SU-DHL-6 (cell line): ENCODE measurements at regions not wholly inside any gene's neighbourhood (a gene's known extent, or its start where the extent isn't known, plus 50 kb on each side); places are given as distances from the start of the nearest gene placed in this dataset.

Experiments
- H2AFZ ChIP-seq: fragments of 200-600 bp; sonication (generic); 2 replicates; pipeline ENCODE4 v1.6.1; 2014; ENCODE audit warnings: low read depth, mild to moderate bottlenecking, moderate library complexity, mixed read lengths, antibody characterized with exemption, low read length; ENCODE audit not compliant: severe bottlenecking
- H3F3A ChIP-seq: fragments of 200-600 bp; shearing (Covaris generic); 2 replicates; pipeline ENCODE4 v1.6.0; 2016; ENCODE audit warnings: antibody characterized with exemption, mild to moderate bottlenecking; ENCODE audit not compliant: insufficient read depth
- H3K27ac ChIP-seq: fragments of 200-600 bp; sonication (generic); 2 replicates; pipeline ENCODE4 v1.5.1; 2016; ENCODE audit warnings: low read depth, mild to moderate bottlenecking, low read length, moderate library complexity, mixed read lengths
- H3K27me3 ChIP-seq: fragments of 200-600 bp; sonication (generic), shearing (Covaris generic); 2 replicates; pipeline ENCODE4 v1.6.0; 2014; ENCODE audit warnings: mild to moderate bottlenecking, low read length
- H3K36me3 ChIP-seq: fragments of 200-600 bp; sonication (generic); 2 replicates; pipeline ENCODE4 v1.6.1; 2014; ENCODE audit warnings: mild to moderate bottlenecking, low read length, mixed read lengths
- H3K4me2 ChIP-seq: fragments of 300-600, 200-600 bp; shearing (Covaris generic), sonication (generic); 2 replicates; pipeline ENCODE4 v1.6.0; 2014; ENCODE audit warnings: low read length, low read depth, mild to moderate bottlenecking; ENCODE audit not compliant: poor library complexity, severe bottlenecking
- H3K4me3 ChIP-seq: fragments of 200-600 bp; sonication (generic); 2 replicates; pipeline ENCODE4 v1.5.1; 2014; ENCODE audit warnings: antibody characterized with exemption, low read length, mild to moderate bottlenecking, mixed read lengths; ENCODE audit not compliant: insufficient read depth, poor library complexity, severe bottlenecking
- H3K79me2 ChIP-seq: fragments of 200-600 bp; sonication (generic); 2 replicates; pipeline ENCODE4 v1.6.1; 2014; ENCODE audit warnings: mild to moderate bottlenecking, low read length, moderate library complexity; ENCODE audit not compliant: insufficient read depth
- H3K9ac ChIP-seq: fragments of 200-600 bp; sonication (generic); 2 replicates; pipeline ENCODE4 v1.7.0; 2014; ENCODE audit warnings: mild to moderate bottlenecking, low read length
- H3K9me2 ChIP-seq: fragments of 200-600 bp; sonication (generic); replicated peaks from 2 replicates; pipeline ENCODE4 v1.6.1; 2014; ENCODE audit warnings: low read length; ENCODE audit not compliant: insufficient read depth
- H3K9me3 ChIP-seq: fragments of 200-600 bp; sonication (generic); 2 replicates; pipeline ENCODE4 v1.6.1; 2014; ENCODE audit warnings: low read length, mixed read lengths; ENCODE audit not compliant: insufficient read depth
- H4K20me1 ChIP-seq: fragments of 200-600 bp; sonication (generic); 2 replicates; pipeline ENCODE4 v1.6.1; 2014; ENCODE audit warnings: low read depth, mild to moderate bottlenecking, antibody characterized with exemption, low read length, moderate library complexity, mixed read lengths
- EZH2phosphoT487 ChIP-seq: fragments of 200-600 bp; sonication (generic), shearing (Covaris generic); conservative IDR thresholded peaks from 2 replicates; pipeline ENCODE4 v1.6.1; 2018; ENCODE audit warnings: mild to moderate bottlenecking, antibody characterized with exemption, low read length, moderate library complexity, mixed read lengths
- TF ChIP-seq, protein P1 (sequence below): fragments of 200-600 bp; sonication (generic); IDR thresholded peaks from one replicate; pipeline ENCODE4 v1.5.1; 2017; ENCODE audit warnings: antibody characterized with exemption, mild to moderate bottlenecking, low read length, moderate library complexity; ENCODE audit not compliant: insufficient read depth, poor library complexity, severe bottlenecking

DNA sequence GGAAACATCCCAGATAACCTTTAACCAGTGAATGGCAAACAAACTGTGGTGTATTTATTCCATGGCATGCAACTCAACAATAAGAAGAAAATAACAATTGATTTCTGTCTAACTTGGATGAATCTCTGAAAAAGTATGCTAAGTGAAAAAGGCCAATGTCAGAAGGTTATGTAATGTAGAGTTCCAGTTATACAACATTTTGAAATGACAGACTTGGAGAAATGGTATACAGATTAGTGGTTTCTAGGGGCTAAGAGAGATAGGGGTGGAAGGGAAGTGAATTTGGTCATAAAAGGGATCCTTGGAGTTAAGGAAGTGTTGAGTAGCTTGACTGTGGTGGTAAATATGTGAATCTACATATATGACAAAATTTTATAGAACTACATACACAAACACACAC, 269.4 kb upstream of the SUCLG2 start:
- H3F3A ChIP-seq = no peaks in the 10 kb centered on the region
- no peak overlapping the region for H3K9ac ChIP-seq
- no peak overlapping the region for H2AFZ ChIP-seq
- no peaks in the 10 kb centered on the region for H3K79me2 ChIP-seq
- no peak overlapping the region for H3K4me2 ChIP-seq
- H4K20me1 ChIP-seq = no peaks in the 10 kb centered on the region
- no peaks in the 10 kb centered on the region; the same call in 1 of the 2 replicates for H3K36me3 ChIP-seq
- H3K27me3 ChIP-seq = no peaks in the 10 kb centered on the region
- no peaks in the 10 kb centered on the region for H3K9me2 ChIP-seq
- H3K4me3 ChIP-seq = no peak overlapping the region
- TF ChIP-seq, protein P1, sequence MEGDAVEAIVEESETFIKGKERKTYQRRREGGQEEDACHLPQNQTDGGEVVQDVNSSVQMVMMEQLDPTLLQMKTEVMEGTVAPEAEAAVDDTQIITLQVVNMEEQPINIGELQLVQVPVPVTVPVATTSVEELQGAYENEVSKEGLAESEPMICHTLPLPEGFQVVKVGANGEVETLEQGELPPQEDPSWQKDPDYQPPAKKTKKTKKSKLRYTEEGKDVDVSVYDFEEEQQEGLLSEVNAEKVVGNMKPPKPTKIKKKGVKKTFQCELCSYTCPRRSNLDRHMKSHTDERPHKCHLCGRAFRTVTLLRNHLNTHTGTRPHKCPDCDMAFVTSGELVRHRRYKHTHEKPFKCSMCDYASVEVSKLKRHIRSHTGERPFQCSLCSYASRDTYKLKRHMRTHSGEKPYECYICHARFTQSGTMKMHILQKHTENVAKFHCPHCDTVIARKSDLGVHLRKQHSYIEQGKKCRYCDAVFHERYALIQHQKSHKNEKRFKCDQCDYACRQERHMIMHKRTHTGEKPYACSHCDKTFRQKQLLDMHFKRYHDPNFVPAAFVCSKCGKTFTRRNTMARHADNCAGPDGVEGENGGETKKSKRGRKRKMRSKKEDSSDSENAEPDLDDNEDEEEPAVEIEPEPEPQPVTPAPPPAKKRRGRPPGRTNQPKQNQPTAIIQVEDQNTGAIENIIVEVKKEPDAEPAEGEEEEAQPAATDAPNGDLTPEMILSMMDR = no peak
- TF ChIP-seq EZH2phosphoT487 = no peak
- no peak overlapping the region for H3K27ac ChIP-seq
- H3K9me3 ChIP-seq = no peaks in the 10 kb centered on the region

DNA sequence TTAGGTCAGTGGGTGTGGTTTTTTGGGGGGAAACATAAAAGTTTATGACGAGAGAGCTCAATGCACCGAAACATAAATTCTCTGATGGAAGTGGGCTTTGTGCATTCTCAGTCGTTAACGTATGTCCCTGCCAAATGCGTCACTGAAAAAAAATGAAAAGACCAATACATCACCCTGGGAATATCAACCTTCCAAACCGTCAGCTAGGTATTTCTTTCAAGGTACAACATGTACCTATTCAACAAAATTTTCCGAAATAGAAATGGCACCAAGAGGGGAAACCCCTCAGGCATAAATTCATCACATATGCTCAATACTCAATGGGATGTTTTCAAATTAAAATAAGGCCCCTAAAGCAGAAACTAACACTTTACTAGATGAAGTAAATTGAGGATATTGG, 266.6 kb upstream of the SUCLG2 start:
- no peaks in the 10 kb centered on the region for H3F3A ChIP-seq
- no peaks in the 10 kb centered on the region for H4K20me1 ChIP-seq
- H2AFZ ChIP-seq = no peak overlapping the region
- H3K9me2 ChIP-seq = no peaks in the 10 kb centered on the region
- H3K27me3 ChIP-seq = no peaks in the 10 kb centered on the region
- H3K36me3 ChIP-seq = no peaks in the 10 kb centered on the region; the same call in 1 of the 2 replicates
- H3K9me3 ChIP-seq = no peaks in the 10 kb centered on the region
- H3K4me3 ChIP-seq = no peak overlapping the region
- no peak overlapping the region for H3K4me2 ChIP-seq
- no peaks in the 10 kb centered on the region for H3K79me2 ChIP-seq
- no peak for TF ChIP-seq EZH2phosphoT487
- TF ChIP-seq, protein P1 = no peak
- H3K27ac ChIP-seq = no peak overlapping the region
- no peak overlapping the region for H3K9ac ChIP-seq

DNA sequence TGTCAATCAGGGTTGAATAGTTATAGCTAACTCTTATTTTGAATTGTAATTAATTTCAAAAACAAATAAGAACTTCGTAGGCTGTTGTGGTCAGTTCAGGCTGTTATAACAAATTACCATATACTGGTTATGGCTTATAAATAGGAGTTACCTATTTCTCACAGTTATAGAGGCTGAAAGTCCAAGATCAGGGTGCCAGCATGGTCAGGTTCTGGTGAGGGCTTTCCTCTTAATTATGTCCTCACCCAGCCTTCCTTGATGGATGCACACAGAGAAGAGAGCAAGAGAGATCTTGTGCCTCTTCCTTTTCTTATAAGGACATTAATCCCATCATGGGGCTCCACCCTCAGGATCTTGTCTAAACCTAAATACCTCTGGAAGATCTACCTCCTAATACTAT, 265.9 kb upstream of the SUCLG2 start:
- Histone ChIP-seq H3K36me3 (no peaks in the 10 kb centered on the region; the same call in 1 of the 2 replicates), H3K4me2 (no peak overlapping the region), H3K9ac (no peak overlapping the region), H3K4me3 (no peak overlapping the region), H3K27me3 (no peaks in the 10 kb centered on the region), H4K20me1 (no peaks in the 10 kb centered on the region), H3K9me3 (no peaks in the 10 kb centered on the region), H3K27ac (no peak overlapping the region), H3K9me2 (no peaks in the 10 kb centered on the region), H3K79me2 (no peaks in the 10 kb centered on the region), H3F3A (no peaks in the 10 kb centered on the region), H2AFZ (no peak overlapping the region)
- TF ChIP-seq EZH2phosphoT487 = no peak
- TF ChIP-seq, protein P1 = no peak
